ENCODE measurements at regions not wholly inside any gene's neighbourhood (a gene's known extent, or its start where the extent isn't known, plus 50 kb on each side); places are given as distances from the start of the nearest gene placed in this dataset.
"Not testable (repeated sequence)": the region's sequence is repeated elsewhere in the genome, so short reads cannot be mapped to it uniquely, and the experiment has no call there.

DNA sequence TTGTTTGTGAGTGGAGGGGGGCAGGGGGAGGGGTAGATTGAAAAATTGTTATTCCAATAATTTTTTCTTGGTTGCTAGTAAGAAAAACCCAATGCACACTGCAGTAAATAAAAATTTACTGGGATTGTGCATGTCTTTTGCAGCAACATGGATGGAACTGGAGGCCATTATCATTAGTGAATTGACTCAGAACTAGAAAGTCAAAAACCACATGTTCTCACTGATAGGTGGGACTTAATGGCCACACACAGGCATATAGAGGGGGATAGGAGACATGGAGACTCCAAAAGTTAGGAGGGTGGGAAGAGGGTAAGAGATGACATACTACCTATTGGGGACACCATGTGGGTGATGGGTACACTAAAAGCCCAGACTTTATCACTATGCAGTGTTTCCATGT, 67.2 kb downstream of the BUB3 start:
- no peak for DNase-seq

DNA sequence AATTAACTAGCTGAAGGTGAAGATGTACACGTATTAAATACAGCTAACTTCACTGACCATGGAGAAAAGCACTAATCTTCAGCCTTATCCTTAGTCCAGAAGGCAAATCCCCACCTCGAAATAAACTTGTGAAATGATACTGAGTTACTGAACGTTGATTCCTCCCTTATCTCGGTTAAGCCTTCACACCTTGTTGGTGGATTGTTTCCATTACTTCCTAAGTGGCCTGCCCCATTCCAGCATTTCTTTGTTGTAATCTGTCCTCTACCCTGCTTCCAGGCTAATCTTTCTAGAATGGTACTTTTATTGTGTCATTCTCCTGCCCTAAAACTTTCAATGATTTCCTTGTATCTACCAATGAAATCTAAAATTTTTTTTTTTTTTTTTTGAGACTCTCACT, 68.6 kb downstream of the BUB3 start:
- DNase-seq: no peak

- no peak for DNase-seq
Measured at GRCh38 chr10:123227706-123228105, 73.5 kb downstream of the BUB3 start.

DNA sequence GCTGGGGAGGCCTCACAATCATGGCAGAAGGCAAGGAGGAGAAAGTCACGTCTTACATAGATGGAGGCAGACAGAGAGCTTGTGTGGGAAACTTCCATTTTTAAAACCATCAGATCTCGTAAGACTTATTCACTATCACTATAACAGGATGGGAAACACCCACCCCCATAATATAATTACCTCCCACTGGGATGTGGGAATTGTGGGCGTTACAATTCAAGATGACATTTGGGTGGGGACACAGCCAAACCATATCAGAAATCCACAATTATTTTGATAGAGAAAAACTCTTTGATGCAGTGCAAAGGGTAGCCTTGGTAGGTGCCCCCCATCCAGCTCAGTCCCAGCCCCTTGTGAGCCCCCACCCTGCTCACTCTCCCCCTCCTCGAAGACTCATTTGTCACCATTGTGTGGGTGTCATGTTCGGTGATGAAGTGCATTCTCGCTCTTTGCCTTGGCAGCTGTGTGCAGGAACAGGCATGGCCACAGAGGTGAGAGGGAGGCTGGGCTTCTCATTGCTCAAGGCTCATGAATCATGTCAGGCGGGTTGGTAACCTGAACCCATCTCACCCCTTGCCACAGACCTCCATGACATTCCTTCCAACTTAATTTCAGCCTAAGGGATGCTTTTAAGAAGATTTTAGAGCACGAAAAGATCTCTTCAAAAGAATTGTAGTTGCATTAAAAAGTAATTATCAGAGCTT, 75.9 kb downstream of the BUB3 start:
- DNase-seq: no peak

GRCh38 chr10:123232879-123233278, 78.7 kb downstream of the BUB3 start:
- DNase-seq: not testable (repeated sequence)

DNA sequence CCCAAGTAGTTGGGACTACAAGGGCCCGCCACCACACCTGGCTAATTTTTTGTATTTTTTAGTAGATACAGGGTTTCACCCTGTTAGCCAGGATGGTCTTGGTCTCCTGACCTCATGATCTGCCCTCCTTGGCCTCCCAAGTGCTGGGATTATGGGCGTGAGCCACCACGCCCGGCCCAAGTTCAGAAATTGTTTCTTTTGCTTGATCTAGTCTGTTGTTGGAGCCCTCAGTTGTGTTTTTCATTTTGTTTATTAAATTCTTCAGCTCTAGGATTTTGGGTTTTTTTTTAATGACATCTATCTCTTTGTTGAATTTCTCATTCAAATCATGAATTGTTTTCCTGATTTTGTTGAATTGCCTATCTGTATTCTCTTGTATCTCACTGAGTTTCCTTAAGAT, 80.8 kb downstream of the BUB3 start:
- DNase-seq: not testable (repeated sequence)

DNA sequence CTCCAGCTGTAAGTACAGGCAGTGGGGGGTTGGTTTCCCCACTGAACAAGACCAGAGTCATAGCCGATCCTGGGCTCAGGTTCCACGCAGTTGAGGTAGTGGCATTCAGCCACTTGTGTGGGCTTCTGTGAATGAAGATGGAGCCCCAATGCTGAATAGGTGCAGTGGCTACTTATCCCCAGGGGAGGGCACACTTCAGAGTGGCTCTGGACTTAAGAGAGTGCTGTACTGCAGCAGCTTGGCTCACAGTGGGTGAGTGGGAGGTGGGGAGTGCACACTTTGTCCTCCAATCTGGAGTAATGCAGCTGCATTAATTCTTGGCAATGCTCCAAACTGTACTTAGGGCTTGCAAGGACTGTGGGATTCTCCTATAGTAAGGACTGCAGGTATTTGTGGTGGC, 81.9 kb downstream of the BUB3 start:
- DNase-seq: no peak

DNA sequence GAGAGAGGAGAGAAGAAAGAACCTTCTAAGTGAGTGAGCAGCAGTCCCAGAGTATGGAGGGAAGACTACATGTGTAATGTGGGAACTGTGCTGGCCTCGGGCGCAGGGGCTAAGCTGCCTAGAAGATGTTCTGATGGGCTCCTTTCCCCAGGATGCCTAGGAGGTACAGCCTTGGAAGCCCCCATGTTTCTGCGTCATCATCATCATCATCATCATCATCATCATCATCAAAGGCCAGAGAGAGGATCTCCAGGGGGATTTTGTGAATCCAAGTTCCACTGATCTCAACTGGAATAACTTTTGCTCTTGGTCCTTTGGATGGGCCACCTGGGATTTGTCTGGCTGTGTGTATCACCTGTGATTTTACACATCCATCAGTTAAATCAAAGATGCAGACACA, 86.0 kb downstream of the BUB3 start:
- DNase-seq: no peak

- DNase-seq: no peak
Measured at GRCh38 chr10:123240776-123241175, 86.6 kb downstream of the BUB3 start.

- peak; percentile 34 for DNase-seq
Measured at GRCh38 chr10:123241391-123242141, 87.4 kb downstream of the BUB3 start.

DNA sequence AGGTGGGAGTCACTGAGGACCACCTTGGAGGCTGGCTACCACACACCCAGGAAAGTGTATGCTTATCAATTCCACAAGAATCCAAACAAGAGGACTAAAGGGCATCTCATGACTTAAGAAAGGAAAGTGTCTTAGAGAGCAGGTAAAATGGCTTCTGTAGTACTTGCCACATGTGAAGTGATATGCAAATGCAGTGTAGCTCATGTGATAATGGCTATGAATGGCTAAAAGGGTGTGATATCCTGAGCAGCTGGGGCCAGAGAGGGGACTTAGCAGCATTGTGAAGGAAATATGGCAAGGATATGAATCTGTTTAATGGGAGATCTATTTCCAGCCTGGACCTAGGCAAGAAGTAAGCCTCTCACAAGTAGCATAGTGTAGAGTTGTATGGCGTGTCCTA, 90.5 kb downstream of the BUB3 start:
- DNase-seq: no peak

DNA sequence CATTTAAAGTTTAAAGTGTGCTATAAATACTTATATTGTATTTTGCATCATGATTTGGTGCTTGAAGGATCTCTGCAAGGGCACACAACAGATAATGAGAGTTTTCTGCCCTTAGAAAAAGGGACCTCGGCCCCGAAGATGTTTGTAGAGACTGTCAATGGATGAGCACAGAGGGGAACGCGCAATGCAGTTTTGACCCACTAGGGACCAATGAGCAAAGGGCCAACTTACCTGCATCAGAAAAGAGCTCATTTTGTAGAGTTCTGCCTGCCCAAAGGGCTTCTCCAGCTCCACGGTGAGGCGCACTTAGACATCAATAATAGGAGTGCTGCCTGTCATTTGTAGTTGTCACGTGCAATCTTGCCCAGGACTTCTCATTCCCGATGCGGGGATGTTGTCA, 91.1 kb downstream of the BUB3 start:
- no peak for DNase-seq

DNA sequence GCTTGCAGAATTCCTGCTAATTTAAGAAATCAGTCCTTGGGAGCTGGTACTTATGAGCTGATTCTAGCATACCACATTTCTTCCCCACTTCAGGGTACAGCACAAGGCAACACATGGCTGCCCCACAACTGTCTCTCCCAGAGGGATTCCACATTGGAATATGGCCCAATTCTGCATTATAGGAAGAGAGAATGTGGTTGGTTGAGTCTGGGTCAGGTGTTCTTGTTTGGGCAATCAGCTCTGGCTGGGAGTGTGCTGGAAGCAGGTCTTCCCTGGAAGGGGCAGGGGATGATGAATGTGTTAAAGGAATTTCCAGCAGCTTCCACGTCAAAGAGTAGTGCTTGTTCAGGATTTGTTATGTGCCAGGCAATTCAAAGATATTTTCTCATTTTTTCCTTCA, 95.7 kb downstream of the BUB3 start:
- DNase-seq: no peak

DNA sequence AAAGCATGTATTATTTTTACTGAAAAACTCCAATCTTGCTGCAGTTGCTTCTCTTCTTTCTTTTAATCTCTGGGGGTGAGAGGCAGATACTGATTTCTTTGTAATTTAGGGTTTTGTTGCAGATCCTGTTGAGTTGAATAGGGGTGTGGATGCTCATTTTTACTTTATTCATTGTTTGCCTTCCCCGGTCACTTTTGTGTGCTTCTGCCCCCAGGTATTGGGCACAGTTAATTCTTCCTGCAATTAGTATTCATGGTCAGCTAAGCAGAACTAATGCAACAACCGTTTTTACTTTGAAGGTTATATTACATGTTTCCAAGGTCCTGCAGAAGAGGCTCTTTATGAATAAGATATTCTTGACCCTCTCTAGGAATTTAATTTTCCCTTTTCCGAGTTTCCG, 96.4 kb downstream of the BUB3 start:
- DNase-seq: no peak

DNA sequence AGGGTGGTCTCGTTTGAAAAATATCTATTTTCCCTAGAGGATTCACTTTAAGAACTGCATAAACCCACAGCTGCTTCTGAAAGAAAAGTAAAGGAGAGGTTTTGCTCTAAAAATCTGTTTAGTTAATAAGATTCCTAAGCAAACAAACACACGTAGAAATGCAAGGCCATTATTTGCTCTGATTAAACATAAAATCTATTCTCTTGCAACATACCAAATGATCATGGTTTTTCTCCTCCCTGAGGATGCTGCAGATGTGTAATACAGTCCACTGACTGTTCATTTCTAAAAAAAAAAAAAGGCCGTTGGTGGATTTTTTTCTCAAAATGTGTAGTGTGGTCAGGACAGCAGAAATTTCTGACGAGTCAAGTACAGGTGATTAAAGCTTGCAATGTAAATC, 98.6 kb downstream of the BUB3 start:
- no peak for DNase-seq

DNA sequence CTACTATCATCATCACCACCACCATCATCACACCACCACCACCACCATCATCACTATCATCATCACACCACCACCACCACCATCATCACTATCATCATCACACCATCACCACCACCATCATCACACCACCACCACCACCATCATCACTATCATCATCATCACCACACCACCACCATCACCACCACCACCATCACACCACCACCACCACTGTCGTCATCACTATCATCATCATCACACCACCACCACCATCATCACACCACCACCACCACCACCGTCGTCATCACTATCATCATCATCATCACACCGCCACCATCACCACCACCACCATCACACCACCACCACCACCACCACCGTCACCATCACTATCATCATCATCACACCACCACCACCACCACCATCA, 100.1 kb downstream of the BUB3 start:
- not testable (repeated sequence) for DNase-seq

GRCh38 chr10:123257904-123258456, 103.8 kb downstream of the BUB3 start:
- no peak for DNase-seq

- no peak for DNase-seq
Measured at GRCh38 chr10:123259081-123259480, 104.9 kb downstream of the BUB3 start.

GRCh38 chr10:123259791-123260190, 105.6 kb downstream of the BUB3 start:
- DNase-seq: no peak

DNA sequence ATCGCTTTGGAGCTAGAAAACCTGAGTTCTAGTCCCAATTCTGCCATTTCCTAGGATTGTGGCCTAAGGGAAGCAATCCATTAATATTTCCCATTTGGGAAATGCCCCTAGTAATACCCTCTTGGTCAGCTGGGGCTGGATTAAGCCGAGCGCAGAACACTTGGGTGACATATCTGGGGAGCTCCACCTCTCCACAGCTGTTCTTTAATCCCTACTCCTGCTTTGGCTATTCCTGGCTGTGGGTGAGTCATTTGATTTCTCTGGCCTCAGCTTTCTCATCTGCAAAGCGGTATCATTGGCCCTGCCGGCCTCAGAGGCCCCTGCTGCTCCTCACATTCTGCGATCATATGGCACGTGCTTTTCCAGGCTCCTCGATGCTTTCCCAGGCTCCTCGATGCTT, 108.3 kb downstream of the BUB3 start:
- DNase-seq: no peak

DNA sequence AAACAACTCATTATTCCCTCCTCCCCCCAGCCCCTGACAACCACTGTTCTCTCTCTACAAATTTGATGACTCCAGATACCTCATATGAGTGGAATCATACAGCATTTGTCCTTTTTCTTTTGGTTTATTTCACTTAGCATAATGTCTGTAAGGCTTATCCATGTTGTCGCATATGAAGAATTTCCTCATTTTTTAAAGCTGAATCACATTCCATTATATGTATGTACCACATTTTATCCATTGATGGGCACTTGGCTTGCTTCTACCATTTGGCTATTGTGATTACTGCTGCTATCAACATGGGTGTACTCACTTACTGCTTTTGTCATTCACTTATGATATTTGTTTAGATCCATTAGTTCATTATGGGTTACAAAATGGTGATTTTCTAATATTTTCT, 112.8 kb downstream of the BUB3 start:
- no peak for DNase-seq

DNA sequence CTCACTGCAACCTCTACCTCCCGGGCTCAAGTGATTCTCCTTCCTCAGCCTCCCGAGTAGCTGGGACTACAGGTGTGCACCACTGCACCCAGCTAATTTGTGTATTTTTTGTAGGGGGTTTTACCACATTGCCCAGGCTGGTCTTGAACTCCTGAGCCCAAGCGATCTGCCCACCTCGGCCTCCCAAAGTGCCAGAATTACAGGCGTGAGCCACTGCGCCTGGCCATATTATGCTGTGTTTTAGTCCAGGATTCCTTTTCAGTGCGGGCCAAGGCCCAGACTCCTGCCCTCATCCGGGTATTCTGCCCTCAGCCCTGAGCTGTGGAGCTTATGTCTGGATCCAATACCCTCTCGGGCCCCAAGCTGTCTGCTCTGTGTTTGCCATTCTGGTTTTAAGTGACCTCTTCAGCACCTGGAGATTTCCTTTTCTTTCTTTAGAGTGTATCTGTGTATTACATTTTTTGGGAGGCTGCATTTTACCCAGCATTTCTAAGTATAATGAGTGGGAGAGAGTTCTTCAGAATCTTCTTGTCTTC, 114.9 kb downstream of the BUB3 start:
- DNase-seq: no peak

DNA sequence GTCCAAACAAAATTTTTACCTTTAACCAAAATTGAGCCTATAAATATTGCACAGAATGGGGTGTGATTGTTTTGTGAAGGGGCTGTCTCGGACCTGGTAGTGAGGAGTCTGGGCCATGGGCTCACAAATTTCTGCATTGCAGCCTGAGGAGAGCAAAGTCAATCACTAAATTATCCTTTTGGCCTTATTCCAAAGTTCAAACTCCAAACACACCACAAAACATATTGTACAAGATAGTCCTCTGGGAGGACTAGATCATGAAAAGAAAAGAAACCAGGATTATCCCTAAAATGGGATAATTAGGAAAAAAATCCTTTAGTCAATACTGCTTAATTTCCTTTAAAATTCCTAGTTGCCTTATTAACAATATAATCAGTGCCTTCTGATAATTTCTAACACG, 115.5 kb downstream of the BUB3 start:
- DNase-seq: no peak

- DNase-seq: no peak
Measured at GRCh38 chr10:123270221-123270620, 116.0 kb downstream of the BUB3 start.
